ENCODE measurements at regions not wholly inside any gene's neighbourhood (a gene's known extent, or its start where the extent isn't known, plus 50 kb on each side); places are given as distances from the start of the nearest gene placed in this dataset.

- TF ChIP-seq EZH2phosphoT487 (IDR thresholded peaks at IDR 0.05; ENCODE audit: borderline replicate concordance) (no peak), CTCF (conservative IDR thresholded peaks at IDR 0.05; ENCODE audit: low read length) (no peak)
- Histone ChIP-seq H3K79me2 (ENCODE audit: insufficient read depth, low read length) (no peaks in the 10 kb centered on the region), H2AFZ (ENCODE audit: low read length) (no peak overlapping the region), H3K9me3 (ENCODE audit: insufficient read depth, low read depth, low read length) (no peaks in the 10 kb centered on the region), H3F3A (ENCODE audit: low read depth) (no peaks in the 10 kb centered on the region), H3K9ac (ENCODE audit: low read depth, low read length, poor library complexity, severe bottlenecking) (no peak overlapping the region), H3K4me3 (ENCODE audit: low read length, poor library complexity, severe bottlenecking) (no peak overlapping the region), H3K9me2 (replicated peaks; ENCODE audit: low read depth, low read length) (no peaks in the 10 kb centered on the region), H3K36me3 (ENCODE audit: insufficient read depth, low read length) (no peaks in the 10 kb centered on the region), H3K4me1 (ENCODE audit: insufficient read depth, low read length, poor library complexity, severe bottlenecking) (no peaks in the 10 kb centered on the region), H4K20me1 (ENCODE audit: insufficient read depth, low read length, poor library complexity, severe bottlenecking) (no peaks in the 10 kb centered on the region), H3K27me3 (ENCODE audit: insufficient read depth, low read length, poor library complexity, severe bottlenecking) (no peaks in the 10 kb centered on the region), H3K4me2 (ENCODE audit: low read depth, low read length, poor library complexity, severe bottlenecking) (no peak overlapping the region)
These were observed 137.3 kb upstream of the TGFBR2 start for GRCh38 chr3:30469133-30469532.

GRCh38 chr3:30470496-30470895 lies 135.9 kb upstream of the TGFBR2 start:
- Histone ChIP-seq H3K79me2 (ENCODE audit: insufficient read depth, low read length) (no peaks in the 10 kb centered on the region), H3K9ac (ENCODE audit: low read depth, low read length, poor library complexity, severe bottlenecking) (no peak overlapping the region), H2AFZ (ENCODE audit: low read length) (no peak overlapping the region), H3K27me3 (ENCODE audit: insufficient read depth, low read length, poor library complexity, severe bottlenecking) (no peaks in the 10 kb centered on the region), H3K9me2 (replicated peaks; ENCODE audit: low read depth, low read length) (no peaks in the 10 kb centered on the region), H3K9me3 (ENCODE audit: insufficient read depth, low read depth, low read length) (no peaks in the 10 kb centered on the region), H3K36me3 (ENCODE audit: insufficient read depth, low read length) (no peaks in the 10 kb centered on the region), H3K4me1 (ENCODE audit: insufficient read depth, low read length, poor library complexity, severe bottlenecking) (no peaks in the 10 kb centered on the region), H3K4me3 (ENCODE audit: low read length, poor library complexity, severe bottlenecking) (no peak overlapping the region), H4K20me1 (ENCODE audit: insufficient read depth, low read length, poor library complexity, severe bottlenecking) (no peaks in the 10 kb centered on the region), H3K4me2 (ENCODE audit: low read depth, low read length, poor library complexity, severe bottlenecking) (no peak overlapping the region), H3F3A (ENCODE audit: low read depth) (no peaks in the 10 kb centered on the region)
- no peak for TF ChIP-seq EZH2phosphoT487 (IDR thresholded peaks at IDR 0.05; ENCODE audit: borderline replicate concordance)
- no peak for TF ChIP-seq CTCF (conservative IDR thresholded peaks at IDR 0.05; ENCODE audit: low read length)

GRCh38 chr3:30471066-30471465 lies 135.3 kb upstream of the TGFBR2 start:
- Histone ChIP-seq H2AFZ (ENCODE audit: low read length) (no peak overlapping the region), H3K79me2 (ENCODE audit: insufficient read depth, low read length) (no peaks in the 10 kb centered on the region), H3K9me2 (replicated peaks; ENCODE audit: low read depth, low read length) (no peaks in the 10 kb centered on the region), H3K4me1 (ENCODE audit: insufficient read depth, low read length, poor library complexity, severe bottlenecking) (no peaks in the 10 kb centered on the region), H3K27me3 (ENCODE audit: insufficient read depth, low read length, poor library complexity, severe bottlenecking) (no peaks in the 10 kb centered on the region), H3K9me3 (ENCODE audit: insufficient read depth, low read depth, low read length) (no peaks in the 10 kb centered on the region), H3K9ac (ENCODE audit: low read depth, low read length, poor library complexity, severe bottlenecking) (no peak overlapping the region), H3K4me2 (ENCODE audit: low read depth, low read length, poor library complexity, severe bottlenecking) (no peak overlapping the region), H3K36me3 (ENCODE audit: insufficient read depth, low read length) (no peaks in the 10 kb centered on the region), H3K4me3 (ENCODE audit: low read length, poor library complexity, severe bottlenecking) (no peak overlapping the region), H4K20me1 (ENCODE audit: insufficient read depth, low read length, poor library complexity, severe bottlenecking) (no peaks in the 10 kb centered on the region), H3F3A (ENCODE audit: low read depth) (no peaks in the 10 kb centered on the region)
- TF ChIP-seq EZH2phosphoT487 (IDR thresholded peaks at IDR 0.05; ENCODE audit: borderline replicate concordance) (no peak), CTCF (conservative IDR thresholded peaks at IDR 0.05; ENCODE audit: low read length) (no peak)
